ENCODE measurements at regions not wholly inside any gene's neighbourhood (a gene's known extent, or its start where the extent isn't known, plus 50 kb on each side); places are given as distances from the start of the nearest gene placed in this dataset.
"Not testable (repeated sequence)": the region's sequence is repeated elsewhere in the genome, so short reads cannot be mapped to it uniquely, and the experiment has no call there.

DNA sequence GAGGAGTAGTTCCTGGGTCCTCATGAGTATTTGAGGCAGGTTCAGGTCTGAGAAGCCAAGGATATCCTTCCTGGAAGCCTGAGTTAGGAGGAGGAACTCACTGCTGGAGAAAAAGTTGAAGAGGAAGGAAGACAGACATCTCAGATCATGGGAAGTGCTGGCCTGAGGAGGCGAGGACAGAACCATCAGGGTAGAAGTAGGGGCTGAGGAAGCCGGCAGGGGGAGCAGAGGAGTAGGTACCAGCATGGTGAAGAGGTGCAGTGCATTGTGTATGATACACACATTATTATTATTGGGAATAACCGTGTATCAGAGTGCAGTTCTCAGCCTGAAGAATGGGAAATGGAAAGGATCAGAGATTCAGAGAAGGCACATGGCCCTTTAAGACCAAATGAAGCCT is 103.2 kb upstream of the PRB2 start:
- H3K9ac ChIP-seq (ENCODE audit: insufficient read depth in 1 of 2, low read depth in 2 of 2, low read length in 2 of 2); H3K27ac ChIP-seq (ENCODE audit: extremely low read depth, low read depth, low read length); H3K36me3 ChIP-seq (ENCODE audit: control insufficient read depth, insufficient read depth, low read length); H3K79me2 ChIP-seq (ENCODE audit: control insufficient read depth, insufficient read depth, low read length); POLR2A ChIA-PET; H4K20me1 ChIP-seq (replicated peaks; ENCODE audit: control insufficient read depth, insufficient read depth, low read length); BruUV-seq (replicated peaks); in situ Hi-C loops (cut with MboI); FAIRE-seq; H3K4me3 ChIP-seq; H3K4me2 ChIP-seq (ENCODE audit: insufficient read depth, low read length); H2AFZ ChIP-seq (ENCODE audit: low read depth, low read length); intact Hi-C loops (cut with micrococcal nuclease); H3K4me1 ChIP-seq (replicated peaks in 1 of 2; ENCODE audit: control insufficient read depth in 2 of 2, insufficient read depth in 2 of 2, low read length in 2 of 2); H3K27me3 ChIP-seq (ENCODE audit: control insufficient read depth in 2 of 2, insufficient read depth in 2 of 2, low read length in 2 of 2); H3K9me3 ChIP-seq (replicated peaks; ENCODE audit: control insufficient read depth, insufficient read depth, low read depth, low read length); H3K9me1 ChIP-seq (ENCODE audit: control insufficient read depth, insufficient read depth, low read length); CTCF ChIA-PET (ENCODE audit: low intra/inter-chr PET ratio): not testable (repeated sequence)
- DNase-seq (ENCODE audit: extremely low read depth in 1 of 4, low spot score in 3 of 4) (peak in 1 of 4 experiments; percentile 6), ATAC-seq (0 out of 3 replicates have a peak, but pooled peaks have one; percentile 62)
- WGBS (ENCODE audit: insufficient coverage, low coverage, missing lambda C conversion rate), result 0% methylated on average over 2 of the region's 3 CpGs
- TF ChIP-seq, protein P1, sequence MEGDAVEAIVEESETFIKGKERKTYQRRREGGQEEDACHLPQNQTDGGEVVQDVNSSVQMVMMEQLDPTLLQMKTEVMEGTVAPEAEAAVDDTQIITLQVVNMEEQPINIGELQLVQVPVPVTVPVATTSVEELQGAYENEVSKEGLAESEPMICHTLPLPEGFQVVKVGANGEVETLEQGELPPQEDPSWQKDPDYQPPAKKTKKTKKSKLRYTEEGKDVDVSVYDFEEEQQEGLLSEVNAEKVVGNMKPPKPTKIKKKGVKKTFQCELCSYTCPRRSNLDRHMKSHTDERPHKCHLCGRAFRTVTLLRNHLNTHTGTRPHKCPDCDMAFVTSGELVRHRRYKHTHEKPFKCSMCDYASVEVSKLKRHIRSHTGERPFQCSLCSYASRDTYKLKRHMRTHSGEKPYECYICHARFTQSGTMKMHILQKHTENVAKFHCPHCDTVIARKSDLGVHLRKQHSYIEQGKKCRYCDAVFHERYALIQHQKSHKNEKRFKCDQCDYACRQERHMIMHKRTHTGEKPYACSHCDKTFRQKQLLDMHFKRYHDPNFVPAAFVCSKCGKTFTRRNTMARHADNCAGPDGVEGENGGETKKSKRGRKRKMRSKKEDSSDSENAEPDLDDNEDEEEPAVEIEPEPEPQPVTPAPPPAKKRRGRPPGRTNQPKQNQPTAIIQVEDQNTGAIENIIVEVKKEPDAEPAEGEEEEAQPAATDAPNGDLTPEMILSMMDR (IDR thresholded peaks at IDR 0.05 in 2 of 3, conservative IDR thresholded peaks at IDR 0.05 in 1 of 3; ENCODE audit: insufficient read depth in 2 of 3, low read depth in 1 of 3, low read length in 3 of 3), result peak; percentile 22 to 35 (median 24); a peak in 3 of 6 replicates

DNA sequence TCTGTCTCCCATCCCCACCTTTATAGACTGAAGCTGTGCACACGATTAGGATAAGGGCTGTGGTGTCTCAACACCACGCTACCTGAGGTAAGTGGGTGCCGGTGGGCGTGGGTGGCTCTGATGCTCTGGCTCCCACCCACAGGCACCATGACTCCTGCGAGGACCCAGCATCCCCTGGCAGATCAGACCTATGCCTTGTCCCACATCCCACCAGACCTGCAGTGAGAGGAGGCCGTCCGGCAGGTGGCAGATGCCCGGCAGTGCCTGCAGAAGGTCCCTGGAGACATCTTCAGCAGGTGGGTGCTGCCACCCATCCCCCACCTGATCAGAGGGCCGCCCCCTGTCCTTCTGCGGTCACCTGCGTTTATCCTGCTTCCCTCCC is 104.4 kb upstream of the PRB2 start:
- BruUV-seq (replicated peaks), result no TSS peak
- H3K27me3 ChIP-seq (ENCODE audit: control insufficient read depth in 2 of 2, insufficient read depth in 2 of 2, low read length in 2 of 2), result no peaks in the 10 kb centered on the region
- H3K9me1 ChIP-seq (ENCODE audit: control insufficient read depth, insufficient read depth, low read length), result no peaks in the 10 kb centered on the region
- H3K4me3 ChIP-seq, result no peak overlapping the region
- in situ Hi-C loops (cut with MboI), result no loop called here
- TF ChIP-seq NUFIP1 (IDR thresholded peaks at IDR 0.05; ENCODE audit: partially characterized antibody), result no peak
- TF ChIP-seq ATF1 (CRISPR knock-in tag; IDR thresholded peaks at IDR 0.05), result no peak
- TF ChIP-seq ATF1 (tag; IDR thresholded peaks at IDR 0.05), result no peak
- TF ChIP-seq NCOR1 (IDR thresholded peaks at IDR 0.05), result no peak
- TF ChIP-seq, protein P2, sequence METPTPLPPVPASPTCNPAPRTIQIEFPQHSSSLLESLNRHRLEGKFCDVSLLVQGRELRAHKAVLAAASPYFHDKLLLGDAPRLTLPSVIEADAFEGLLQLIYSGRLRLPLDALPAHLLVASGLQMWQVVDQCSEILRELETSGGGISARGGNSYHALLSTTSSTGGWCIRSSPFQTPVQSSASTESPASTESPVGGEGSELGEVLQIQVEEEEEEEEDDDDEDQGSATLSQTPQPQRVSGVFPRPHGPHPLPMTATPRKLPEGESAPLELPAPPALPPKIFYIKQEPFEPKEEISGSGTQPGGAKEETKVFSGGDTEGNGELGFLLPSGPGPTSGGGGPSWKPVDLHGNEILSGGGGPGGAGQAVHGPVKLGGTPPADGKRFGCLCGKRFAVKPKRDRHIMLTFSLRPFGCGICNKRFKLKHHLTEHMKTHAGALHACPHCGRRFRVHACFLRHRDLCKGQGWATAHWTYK (CRISPR knock-in tag; IDR thresholded peaks at IDR 0.05), result no peak
- TF ChIP-seq CTBP1 (IDR thresholded peaks at IDR 0.05; ENCODE audit: borderline replicate concordance), result no peak
- no peak for TF ChIP-seq NCOA1 (IDR thresholded peaks at IDR 0.05; ENCODE audit: low read depth)
- no peak for TF ChIP-seq ZBTB7A (IDR thresholded peaks at IDR 0.05; ENCODE audit: borderline replicate concordance, control insufficient read depth, low read depth, low read length)
- TF ChIP-seq TAF1 (IDR thresholded peaks at IDR 0.05; ENCODE audit: control insufficient read depth, extremely low read depth, insufficient read depth, low read length, severe bottlenecking), result no peak
- no peak for TF ChIP-seq KLF1 (tag; IDR thresholded peaks at IDR 0.05)
- no peak for TF ChIP-seq ELF1 (tag; IDR thresholded peaks at IDR 0.05)
- no peak for TF ChIP-seq ZSCAN29 (IDR thresholded peaks at IDR 0.05)
- TF ChIP-seq SNRNP70 (optimal IDR thresholded peaks at IDR 0.05; ENCODE audit: low read depth, low read length), result no peak
- no peak for TF ChIP-seq CHCHD3 (CRISPR knock-in tag; IDR thresholded peaks at IDR 0.05)
- H3K36me3 ChIP-seq (ENCODE audit: control insufficient read depth, insufficient read depth, low read length), result no peaks in the 10 kb centered on the region
- ATAC-seq, result no peak
- no peaks in the 10 kb centered on the region for H3K79me2 ChIP-seq (ENCODE audit: control insufficient read depth, insufficient read depth, low read length)
- H4K20me1 ChIP-seq (replicated peaks; ENCODE audit: control insufficient read depth, insufficient read depth, low read length), result no peaks in the 10 kb centered on the region
- POLR2A ChIA-PET, result no interaction called here
- no peak overlapping the region for H3K27ac ChIP-seq (ENCODE audit: extremely low read depth, low read depth, low read length)
- no peak overlapping the region for H3K4me2 ChIP-seq (ENCODE audit: insufficient read depth, low read length)
- CTCF ChIA-PET (ENCODE audit: low intra/inter-chr PET ratio), result no interaction called here
- DNase-seq (ENCODE audit: extremely low read depth in 1 of 4, low spot score in 3 of 4), result no peak
- H3K4me1 ChIP-seq (replicated peaks in 1 of 2; ENCODE audit: control insufficient read depth in 2 of 2, insufficient read depth in 2 of 2, low read length in 2 of 2), result no peaks in the 10 kb centered on the region
- no peak overlapping the region for H2AFZ ChIP-seq (ENCODE audit: low read depth, low read length)
- no peaks in the 10 kb centered on the region for H3K9me3 ChIP-seq (replicated peaks; ENCODE audit: control insufficient read depth, insufficient read depth, low read depth, low read length)
- 0% methylated on average over 5 of the region's 11 CpGs for WGBS (ENCODE audit: insufficient coverage, low coverage, missing lambda C conversion rate)
- H3K9ac ChIP-seq (ENCODE audit: insufficient read depth in 1 of 2, low read depth in 2 of 2, low read length in 2 of 2), result no peak overlapping the region
- no peak for FAIRE-seq
- intact Hi-C loops (cut with micrococcal nuclease), result no loop called here

Measured in K562 (cell line).